ENCODE measurements at regions not wholly inside any gene's neighbourhood (a gene's known extent, or its start where the extent isn't known, plus 50 kb on each side); places are given as distances from the start of the nearest gene placed in this dataset.
"Not testable (repeated sequence)": the region's sequence is repeated elsewhere in the genome, so short reads cannot be mapped to it uniquely, and the experiment has no call there.

DNA sequence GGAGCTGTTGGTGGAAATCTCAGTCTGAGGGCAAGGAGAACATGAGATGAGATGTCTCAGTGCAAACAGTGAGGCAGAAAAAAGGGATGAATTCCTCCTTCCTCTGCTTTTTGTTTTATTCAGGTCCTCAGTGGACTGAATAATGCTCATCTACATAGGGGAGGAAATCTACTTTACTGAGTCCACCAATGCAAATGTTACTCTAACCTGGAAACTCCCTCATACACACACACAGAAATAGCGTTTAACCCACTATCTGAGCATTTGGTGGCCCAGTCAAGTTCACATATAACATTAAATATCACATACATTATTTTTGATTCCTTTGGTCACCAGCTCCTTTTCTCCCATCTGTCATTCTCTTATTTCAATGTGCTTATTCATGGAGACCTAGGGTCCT is 418.8 kb downstream of the TMEM135 start:
- H3K9me3 Mint-ChIP-seq = no peaks in the 10 kb centered on the region
- ATAC-seq (no peak), DNase-seq (ENCODE audit: low spot score in 2 of 2) (no peak)
- H3K36me3 Mint-ChIP-seq = no peaks in the 10 kb centered on the region
- H3K4me3 Mint-ChIP-seq = no peak overlapping the region
- H3K4me1 Mint-ChIP-seq = no peaks in the 10 kb centered on the region
- no peak overlapping the region for H3K27ac Mint-ChIP-seq

DNA sequence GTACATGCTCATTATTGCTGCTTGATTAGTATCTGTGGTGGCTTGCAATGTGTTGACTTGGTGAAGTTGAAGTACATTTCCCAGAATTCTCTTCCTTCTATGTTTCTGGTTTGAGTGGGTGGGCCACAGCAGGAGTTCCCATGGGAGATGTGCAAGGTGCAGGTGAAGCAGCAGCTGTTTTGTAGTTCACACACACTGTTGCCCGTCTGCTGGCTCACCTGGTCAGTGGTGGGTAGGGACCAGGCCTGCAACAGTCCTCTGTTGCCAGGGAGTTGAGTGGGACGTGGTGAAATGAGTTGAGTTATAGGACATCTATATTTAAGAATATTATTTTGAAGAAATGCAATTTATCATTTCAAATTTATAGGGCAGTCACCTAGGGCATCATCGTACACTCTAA is 417.4 kb downstream of the TMEM135 start:
- DNase-seq (ENCODE audit: low spot score in 2 of 2) = no peak
- Mint-ChIP-seq H3K36me3 (no peaks in the 10 kb centered on the region), H3K4me1 (no peaks in the 10 kb centered on the region), H3K9me3 (no peaks in the 10 kb centered on the region), H3K27ac (no peak overlapping the region), H3K4me3 (no peak overlapping the region)
- no peak for ATAC-seq

DNA sequence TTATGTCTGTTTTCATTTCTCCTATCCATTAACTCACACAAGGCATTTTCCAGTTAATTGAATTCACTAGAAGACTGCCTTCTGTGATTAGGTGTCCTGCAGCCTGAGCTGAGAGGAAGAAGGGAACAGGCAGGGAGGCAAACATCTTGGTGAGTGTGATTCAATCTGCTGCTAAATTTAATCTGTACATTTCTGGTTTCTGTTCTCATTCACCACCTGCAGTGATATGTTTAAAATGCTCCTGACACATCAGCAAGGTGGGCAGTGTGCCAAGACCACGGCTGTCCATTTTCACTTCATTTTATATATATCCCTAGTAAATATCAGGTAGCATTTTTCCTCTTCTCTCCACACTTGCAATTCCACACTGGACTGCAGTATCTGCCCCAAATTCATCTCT is 416.5 kb downstream of the TMEM135 start:
- Mint-ChIP-seq H3K4me3 (no peak overlapping the region), H3K9me3 (no peaks in the 10 kb centered on the region), H3K36me3 (no peaks in the 10 kb centered on the region), H3K27ac (no peak overlapping the region), H3K4me1 (no peaks in the 10 kb centered on the region)
- ATAC-seq (no peak), DNase-seq (ENCODE audit: low spot score in 2 of 2) (no peak)

DNA sequence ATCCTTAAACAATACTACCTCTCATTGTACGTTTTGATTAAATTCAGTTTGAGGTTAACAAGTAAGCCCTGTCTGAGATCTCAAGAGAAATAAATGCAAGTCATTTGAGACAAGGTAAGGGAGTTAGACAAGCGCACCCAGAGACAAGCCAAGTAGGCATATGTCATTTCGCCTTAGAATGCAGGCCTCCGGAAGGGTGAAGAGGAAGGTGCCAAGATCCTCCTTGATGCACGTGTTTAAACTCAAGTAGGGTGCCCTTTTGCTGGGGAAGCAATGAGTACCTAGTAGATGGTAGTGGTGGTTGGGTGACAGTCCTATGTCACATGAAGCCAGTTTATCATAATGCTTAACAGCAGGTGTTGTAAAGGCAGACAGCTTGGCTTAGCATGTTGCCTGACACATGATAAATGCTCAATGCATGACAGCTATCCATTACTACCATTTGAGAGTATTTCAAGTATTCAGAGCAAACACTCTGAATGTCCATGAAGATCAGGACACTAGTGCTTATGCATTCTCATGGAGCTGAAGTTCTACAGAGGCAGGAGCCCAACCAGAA is 415.9 kb downstream of the TMEM135 start:
- H3K4me1 Mint-ChIP-seq = no peaks in the 10 kb centered on the region
- no peaks in the 10 kb centered on the region for H3K9me3 Mint-ChIP-seq
- no peak overlapping the region for H3K4me3 Mint-ChIP-seq
- no peak for ATAC-seq
- no peak for DNase-seq (ENCODE audit: low spot score in 2 of 2)
- no peaks in the 10 kb centered on the region for H3K36me3 Mint-ChIP-seq
- no peak overlapping the region for H3K27ac Mint-ChIP-seq

DNA sequence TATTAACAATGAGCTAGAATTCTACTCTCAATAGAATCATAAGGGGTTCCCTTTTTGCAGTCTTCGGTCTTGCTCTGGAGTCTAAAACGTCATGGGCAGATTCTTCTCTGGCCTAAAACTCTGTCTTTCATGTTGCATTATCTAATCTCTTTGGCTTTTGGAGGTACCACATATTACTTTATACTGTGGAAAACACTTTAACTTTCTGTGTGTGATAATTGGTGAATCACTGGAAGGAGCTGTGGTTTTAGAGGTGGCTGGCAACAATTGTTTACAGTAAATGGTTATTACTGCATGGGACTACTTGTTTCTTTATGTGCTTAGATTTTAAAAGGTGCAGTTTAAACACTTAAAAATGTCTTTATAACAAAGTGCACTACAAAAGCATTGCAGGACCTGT is 414.3 kb downstream of the TMEM135 start:
- not testable (repeated sequence) for H3K27ac Mint-ChIP-seq; H3K9me3 Mint-ChIP-seq; H3K36me3 Mint-ChIP-seq; ATAC-seq; H3K4me1 Mint-ChIP-seq; DNase-seq (ENCODE audit: low spot score in 2 of 2); H3K4me3 Mint-ChIP-seq

DNA sequence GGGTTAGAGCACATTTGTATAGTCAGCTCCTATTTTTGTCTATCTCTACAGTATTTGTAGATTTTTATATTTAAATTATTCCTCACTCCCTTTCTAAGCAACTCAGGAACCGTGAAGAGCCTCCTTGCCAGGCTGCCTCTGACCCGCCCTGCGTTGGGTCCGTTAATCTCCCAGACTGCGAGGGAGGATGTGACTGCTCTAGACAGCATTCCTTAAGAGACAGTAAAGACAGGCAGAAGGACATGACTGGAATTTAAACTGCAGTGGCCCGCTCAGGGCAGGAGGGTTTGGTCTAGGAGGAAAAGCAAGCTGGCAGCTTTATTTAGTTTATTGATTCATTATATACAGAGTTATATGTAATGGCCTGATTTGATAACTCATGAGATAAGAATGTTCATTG is 413.7 kb downstream of the TMEM135 start:
- Mint-ChIP-seq H3K36me3 (no peaks in the 10 kb centered on the region), H3K4me3 (no peak overlapping the region), H3K4me1 (no peaks in the 10 kb centered on the region), H3K9me3 (no peaks in the 10 kb centered on the region), H3K27ac (no peak overlapping the region)
- ATAC-seq = no peak
- DNase-seq (ENCODE audit: low spot score in 2 of 2) = no peak

DNA sequence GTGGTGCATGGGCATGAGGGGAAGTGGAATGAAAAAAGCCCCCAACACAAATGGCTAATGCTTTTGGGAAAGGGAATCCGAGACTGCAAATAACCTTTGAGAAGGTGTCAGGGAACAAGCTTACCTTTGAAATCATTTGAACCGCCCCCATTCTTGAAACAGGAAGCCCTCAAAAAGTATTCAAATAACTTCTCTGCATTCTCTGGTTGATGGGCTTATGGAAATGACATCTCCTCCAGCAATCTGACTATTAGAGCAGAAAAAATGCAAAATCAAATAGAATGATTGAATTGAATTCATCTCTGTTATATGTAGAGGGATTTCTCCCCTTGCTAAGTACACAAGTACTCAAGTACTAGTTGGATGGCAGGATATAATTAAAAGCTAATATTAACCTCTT is 409.9 kb downstream of the TMEM135 start:
- H3K36me3 Mint-ChIP-seq = no peaks in the 10 kb centered on the region
- H3K4me3 Mint-ChIP-seq = no peak overlapping the region
- no peak overlapping the region for H3K27ac Mint-ChIP-seq
- DNase-seq (ENCODE audit: low spot score in 2 of 2) (no peak), ATAC-seq (no peak)
- no peaks in the 10 kb centered on the region for H3K9me3 Mint-ChIP-seq
- no peaks in the 10 kb centered on the region for H3K4me1 Mint-ChIP-seq

DNA sequence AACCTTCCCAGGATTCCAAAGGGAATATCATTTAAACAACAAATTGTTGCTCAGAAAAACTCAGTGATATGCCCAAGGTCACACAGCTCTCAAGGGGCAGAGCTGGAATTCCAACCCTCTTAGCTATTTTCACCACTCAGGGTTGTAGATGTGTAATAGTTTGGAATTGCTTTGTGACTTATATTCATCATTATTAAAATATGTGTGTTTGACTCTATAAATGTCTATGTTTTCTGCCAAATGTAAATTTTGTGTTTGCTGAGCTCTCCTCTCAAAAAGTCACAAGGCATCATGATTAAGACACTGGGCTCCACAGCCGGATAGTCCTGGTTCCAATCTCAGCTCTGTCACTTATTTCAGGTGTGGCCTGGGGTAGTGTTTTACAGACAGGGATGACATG is 407.3 kb downstream of the TMEM135 start:
- Mint-ChIP-seq H3K9me3 (no peaks in the 10 kb centered on the region), H3K36me3 (no peaks in the 10 kb centered on the region), H3K4me3 (no peak overlapping the region), H3K27ac (no peak overlapping the region), H3K4me1 (no peaks in the 10 kb centered on the region)
- ATAC-seq = no peak
- no peak for DNase-seq (ENCODE audit: low spot score in 2 of 2)

DNA sequence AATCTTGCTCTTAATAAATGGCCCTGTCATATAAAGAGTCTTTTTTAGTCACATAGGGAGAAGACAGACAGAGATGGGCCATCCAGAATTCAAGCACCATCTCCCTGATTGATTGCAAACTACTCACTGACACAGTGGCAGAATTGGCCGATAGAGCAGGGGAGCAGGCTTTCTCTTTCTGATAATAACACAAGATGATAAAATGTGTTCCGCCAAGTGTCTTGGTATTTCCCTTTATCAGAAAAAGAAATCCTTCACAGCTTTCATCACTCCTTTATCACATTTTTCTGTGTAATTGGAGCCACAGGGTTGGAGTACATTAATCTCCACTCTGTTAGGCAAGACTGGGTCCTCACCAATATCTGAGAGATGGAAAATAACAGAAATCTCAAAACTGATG is 406.0 kb downstream of the TMEM135 start:
- no peaks in the 10 kb centered on the region for H3K9me3 Mint-ChIP-seq
- no peak overlapping the region for H3K27ac Mint-ChIP-seq
- no peaks in the 10 kb centered on the region for H3K4me1 Mint-ChIP-seq
- no peak for ATAC-seq
- no peak overlapping the region for H3K4me3 Mint-ChIP-seq
- no peaks in the 10 kb centered on the region for H3K36me3 Mint-ChIP-seq
- no peak for DNase-seq (ENCODE audit: low spot score in 2 of 2)

DNA sequence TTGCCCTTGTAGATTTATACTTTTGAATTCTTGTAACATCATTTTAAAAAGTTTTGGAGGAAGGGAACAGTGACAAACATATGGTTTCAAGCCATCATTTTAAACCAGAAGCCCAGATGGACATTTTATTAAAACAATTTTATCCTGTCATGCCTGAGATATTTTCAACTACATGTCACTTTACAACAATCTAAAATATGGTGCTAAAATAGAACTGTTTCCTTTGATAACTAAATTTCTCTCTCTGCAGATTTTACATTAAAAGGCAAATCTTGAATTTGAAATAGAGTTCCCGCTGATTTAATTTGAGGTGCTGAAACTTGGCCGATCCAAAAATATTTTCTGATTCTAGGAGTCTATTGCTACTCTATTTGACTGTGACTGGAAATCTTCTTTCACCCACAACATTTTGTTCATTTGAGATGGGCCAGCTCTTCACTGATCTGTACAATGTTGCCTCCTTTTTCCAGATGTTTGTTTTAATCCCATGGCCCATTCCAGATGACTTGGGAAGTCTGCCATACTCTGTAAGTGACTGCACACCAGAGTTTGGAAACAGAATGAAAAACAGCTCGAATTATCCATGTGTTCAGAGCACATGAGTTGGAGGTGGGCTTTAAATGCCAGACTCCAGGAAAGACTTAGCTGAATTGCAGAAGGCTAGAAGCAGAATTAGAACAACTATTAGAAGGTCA is 402.5 kb downstream of the TMEM135 start:
- no peak overlapping the region for H3K4me3 Mint-ChIP-seq

DNA sequence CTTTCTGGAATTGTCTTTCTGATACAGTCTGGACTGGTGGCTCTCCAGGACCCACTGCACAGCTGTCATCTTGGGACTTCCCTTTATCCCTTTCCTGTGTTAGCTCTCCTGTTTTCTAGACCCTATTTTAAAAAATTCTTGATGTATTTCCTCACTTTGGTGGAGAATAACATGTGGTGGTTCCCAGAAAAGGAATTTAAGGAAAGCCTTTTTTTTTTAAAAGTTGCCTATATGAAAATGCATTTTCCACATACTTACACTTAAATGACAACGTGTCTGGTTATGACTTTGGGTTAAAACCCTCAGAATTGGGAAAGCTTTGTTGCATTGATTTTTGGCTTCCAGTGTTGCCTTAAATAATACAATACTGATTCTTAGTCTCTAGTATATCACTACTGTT is 400.7 kb downstream of the TMEM135 start:
- no peak overlapping the region for H3K27ac Mint-ChIP-seq
- no peak for DNase-seq (ENCODE audit: low spot score in 2 of 2)

More for the DNA sequence above, 402.5 kb downstream of the TMEM135 start:
- DNase-seq (ENCODE audit: low spot score in 2 of 2) (no peak), ATAC-seq (no peak)
- no peak overlapping the region for H3K27ac Mint-ChIP-seq
- H3K36me3 Mint-ChIP-seq = no peaks in the 10 kb centered on the region
- H3K9me3 Mint-ChIP-seq = no peaks in the 10 kb centered on the region
- H3K4me1 Mint-ChIP-seq = no peaks in the 10 kb centered on the region

DNA sequence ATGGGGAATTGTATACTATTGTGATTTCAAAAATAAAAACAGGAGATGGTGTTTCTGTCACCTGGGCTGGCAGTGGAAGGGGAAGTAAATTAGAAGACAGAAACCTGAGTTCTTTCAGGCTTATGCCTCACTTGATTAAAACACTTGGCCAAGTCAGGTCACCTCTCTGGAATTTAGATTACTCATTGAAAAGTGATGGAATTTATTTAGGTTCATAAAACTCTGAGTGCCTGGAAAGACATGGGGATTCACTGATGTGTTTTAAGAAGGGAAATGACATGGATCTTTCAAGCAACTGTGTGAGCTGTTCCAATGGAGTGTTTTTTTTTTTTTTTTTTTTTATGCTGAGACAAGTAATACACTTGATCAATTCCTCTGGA is 400.1 kb downstream of the TMEM135 start:
- no peaks in the 10 kb centered on the region for H3K4me1 Mint-ChIP-seq
- no peaks in the 10 kb centered on the region for H3K36me3 Mint-ChIP-seq
- H3K4me3 Mint-ChIP-seq = no peak overlapping the region
- H3K27ac Mint-ChIP-seq = no peak overlapping the region
- DNase-seq (ENCODE audit: low spot score in 2 of 2) (no peak), ATAC-seq (no peak)
- no peaks in the 10 kb centered on the region for H3K9me3 Mint-ChIP-seq

More for the DNA sequence above, 400.7 kb downstream of the TMEM135 start:
- Mint-ChIP-seq H3K4me1 (no peaks in the 10 kb centered on the region), H3K36me3 (no peaks in the 10 kb centered on the region), H3K4me3 (no peak overlapping the region), H3K9me3 (no peaks in the 10 kb centered on the region)
- ATAC-seq = no peak

DNA sequence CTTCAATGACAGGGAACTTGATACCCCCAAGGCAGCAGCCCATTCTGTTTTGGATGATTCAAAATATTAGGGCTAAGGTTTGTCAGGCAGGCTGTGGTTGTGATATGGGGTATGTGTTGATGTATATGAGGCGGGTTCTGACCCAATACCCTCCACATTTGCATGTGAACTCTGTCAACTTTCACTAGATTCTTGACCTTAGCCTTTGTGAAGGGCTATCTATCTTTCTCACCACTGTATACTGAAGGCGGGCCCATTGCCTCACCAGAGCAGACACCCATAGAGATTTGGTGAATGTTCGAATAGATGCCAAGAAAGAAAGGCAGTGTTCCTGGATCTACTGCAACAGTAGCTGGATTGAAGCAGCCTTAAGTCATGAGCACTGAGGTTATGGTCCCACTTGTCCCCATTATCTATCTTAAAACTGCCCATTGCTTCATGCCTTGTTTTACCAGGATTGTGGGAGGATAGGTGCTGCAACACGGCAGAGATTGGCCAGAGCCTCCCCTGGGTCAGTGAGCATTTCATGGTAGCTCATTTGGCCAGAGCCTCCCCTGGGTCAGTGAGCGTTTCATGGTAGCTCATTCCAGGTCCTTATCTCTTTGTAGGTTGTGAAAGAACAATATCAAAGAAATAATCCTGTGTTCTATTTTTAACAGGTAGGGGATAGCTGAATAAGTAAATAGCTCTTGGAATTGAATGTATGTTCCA is 399.6 kb downstream of the TMEM135 start:
- Mint-ChIP-seq H3K9me3 (no peaks in the 10 kb centered on the region), H3K4me1 (no peaks in the 10 kb centered on the region), H3K4me3 (no peak overlapping the region), H3K27ac (no peak overlapping the region), H3K36me3 (no peaks in the 10 kb centered on the region)
- no peak for DNase-seq (ENCODE audit: low spot score in 2 of 2)
- peak; percentile 33 for ATAC-seq

DNA sequence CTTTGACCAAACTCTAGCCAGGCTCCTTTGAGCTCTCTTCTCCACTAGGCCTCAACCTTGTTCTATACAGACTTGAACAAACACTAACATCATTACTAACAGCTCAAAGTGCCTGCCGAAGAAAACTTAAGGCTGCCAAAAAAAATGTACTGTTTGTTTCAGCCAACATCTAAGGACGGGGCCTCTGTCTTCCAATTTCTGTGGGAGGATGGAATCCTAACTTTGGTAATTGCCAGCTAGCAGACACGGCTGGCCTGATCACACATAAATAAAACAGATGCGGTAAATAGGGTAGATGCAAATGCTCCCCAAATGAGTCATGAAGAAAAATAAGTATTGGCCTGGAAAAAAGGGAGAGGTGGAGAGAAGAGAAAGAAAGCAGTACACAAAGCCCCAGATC is 394.3 kb downstream of the TMEM135 start:
- no peaks in the 10 kb centered on the region for H3K4me1 Mint-ChIP-seq

DNA sequence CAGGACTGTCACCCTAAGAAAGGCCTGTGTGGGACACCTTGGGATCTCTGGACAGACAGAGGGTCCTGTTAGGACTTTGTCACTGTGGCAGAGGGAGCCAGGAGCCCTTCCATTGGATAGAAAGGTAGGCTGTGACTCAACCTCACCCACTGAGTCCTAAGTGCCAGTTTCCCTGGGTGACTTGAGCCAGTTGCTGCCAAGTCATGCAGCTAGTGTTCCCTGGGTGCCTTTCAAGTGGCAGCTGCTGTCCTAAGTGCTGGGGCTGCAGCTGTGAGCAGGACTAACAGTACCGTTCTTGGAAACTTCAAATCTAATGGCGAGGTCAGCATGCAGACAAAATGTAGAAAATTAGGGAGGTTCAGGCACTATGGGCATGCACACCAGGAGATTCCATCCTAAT is 393.7 kb downstream of the TMEM135 start:
- Mint-ChIP-seq H3K27ac (no peak overlapping the region), H3K36me3 (no peaks in the 10 kb centered on the region), H3K9me3 (no peaks in the 10 kb centered on the region), H3K4me1 (no peaks in the 10 kb centered on the region), H3K4me3 (no peak overlapping the region)
- DNase-seq (ENCODE audit: low spot score in 2 of 2) (no peak), ATAC-seq (peak; percentile 9)

More for the DNA sequence above, 394.3 kb downstream of the TMEM135 start:
- ATAC-seq = no peak
- Mint-ChIP-seq H3K9me3 (no peaks in the 10 kb centered on the region), H3K36me3 (no peaks in the 10 kb centered on the region), H3K4me3 (no peak overlapping the region), H3K27ac (no peak overlapping the region)
- no peak for DNase-seq (ENCODE audit: low spot score in 2 of 2)

DNA sequence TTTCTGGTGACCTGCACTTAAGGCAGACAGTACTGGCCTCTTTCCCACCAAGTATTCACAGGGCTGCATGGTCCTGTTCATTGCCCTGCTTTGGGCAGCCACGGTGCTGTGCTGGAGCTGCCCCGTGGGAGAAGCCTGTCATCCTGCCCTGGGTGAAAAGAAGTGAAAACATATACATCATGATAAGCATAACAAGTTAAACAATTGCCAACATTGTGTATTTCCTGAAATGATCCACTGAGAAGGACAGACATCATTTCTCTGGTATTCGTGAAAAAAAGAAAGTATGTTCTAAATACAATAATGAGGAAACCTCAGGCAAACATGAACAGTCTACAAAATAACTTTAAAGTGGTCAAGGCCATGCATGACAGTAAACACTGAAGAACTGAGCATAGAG is 393.1 kb downstream of the TMEM135 start:
- ATAC-seq (peak; percentile 36), DNase-seq (ENCODE audit: low spot score in 2 of 2) (no peak)
- Mint-ChIP-seq H3K4me1 (no peaks in the 10 kb centered on the region), H3K36me3 (no peaks in the 10 kb centered on the region), H3K4me3 (no peak overlapping the region), H3K27ac (no peak overlapping the region), H3K9me3 (no peaks in the 10 kb centered on the region)

All from stimulated activated effector memory CD8-positive, alpha-beta T cell treated with anti-CD3 and anti-CD28 coated beads, Interleukin-12 subunit alpha, Interleukin-12 subunit beta, amount 100 ng/mL, for 72 hours (primary cell).